ENCODE measurements at regions not wholly inside any gene's neighbourhood (a gene's known extent, or its start where the extent isn't known, plus 50 kb on each side); places are given as distances from the start of the nearest gene placed in this dataset.
A peak's percentile ranks its signal among the peaks of the same experiment; 100 is the strongest.

- peak overlapping the region; percentile 31; the same call in 1 of the 2 replicates for H2BK12ac ChIP-seq (ENCODE audit: low read depth, low read length)
- H3K14ac ChIP-seq (ENCODE audit: insufficient read length), result no peak overlapping the region
- no peak overlapping the region for H2AK5ac ChIP-seq (ENCODE audit: low read depth, low read length)
- WGBS, 2 experiments (ENCODE audit: extremely low coverage in 1 of 2, insufficient coverage in 1 of 2, insufficient read length in 1 of 2, insufficient replicate concordance in 2 of 2, low coverage in 1 of 2, low lambda C conversion rate in 2 of 2, missing lambda C conversion rate in 1 of 2), result 85% methylated on average over 5 of the region's 6 CpGs; no CpG with 5 or more reads in 1 of the 2 experiments
- H3K36me3 ChIP-seq (ENCODE audit: control insufficient read depth in 2 of 4, insufficient read depth in 4 of 4, low read length in 3 of 4), result no peaks in the 10 kb centered on the region
- H3K56ac ChIP-seq (replicated peaks; ENCODE audit: insufficient read length, low read depth, low read length), result no peak overlapping the region
- CTCF ChIA-PET (ENCODE audit: partially characterized antibody), result interaction anchor here (0.6 to 1.8 kb wide), 3 partner anchors 29 to 169 kb away, joined by 3 to 5 read pairs (median 4); no protein-coding TSS in a partner anchor
- H3K23ac ChIP-seq (ENCODE audit: insufficient read length), result no peak overlapping the region
- H3K79me1 ChIP-seq (ENCODE audit: low read depth, low read length), result no peaks in the 10 kb centered on the region
- no peak overlapping the region for H4K5ac ChIP-seq (ENCODE audit: insufficient read length, low read depth, low read length)
- peak overlapping the region; percentile 68 for H2AFZ ChIP-seq (ENCODE audit: low read length)
- H3K9ac ChIP-seq (replicated peaks in 1 of 4; ENCODE audit: extremely low read depth in 1 of 4, low read depth in 3 of 4, low read length in 3 of 4), result no peak overlapping the region
- H2BK20ac ChIP-seq (ENCODE audit: low read length), result peak overlapping the region; percentile 87; the same call in 1 of the 2 replicates
- H3K4me2 ChIP-seq (ENCODE audit: insufficient read depth in 1 of 2, low read depth in 2 of 2, low read length in 2 of 2), result no peak overlapping the region
- FAIRE-seq (no peak), DNase-seq (ENCODE audit: low read depth in 1 of 2, low spot score in 2 of 2) (no peak)
- H2BK120ac ChIP-seq (replicated peaks; ENCODE audit: low read depth, low read length), result no peak overlapping the region
- no peak overlapping the region for H4K8ac ChIP-seq (ENCODE audit: extremely low read depth, insufficient read depth, low read length)
- peak overlapping the region; percentile 12 for H4K91ac ChIP-seq (replicated peaks; ENCODE audit: insufficient read length, low read length)
- H3K79me2 ChIP-seq (ENCODE audit: control insufficient read depth in 1 of 2, insufficient read depth in 2 of 2, low read length in 2 of 2), result no peaks in the 10 kb centered on the region
- TF ChIP-seq RAD21 (IDR thresholded peaks at IDR 0.05 in 1 of 2, conservative IDR thresholded peaks at IDR 0.05 in 1 of 2; ENCODE audit: low read depth in 2 of 2, low read length in 2 of 2) (peak; percentile 19 to 20; a peak in 2 of 4 replicates), CTCF (IDR thresholded peaks at IDR 0.05; ENCODE audit: control extremely low read depth in 1 of 3, insufficient read depth in 1 of 3, low read depth in 1 of 3, low read length in 3 of 3) (peak in 1 of 3 experiments; percentile 2; a peak in 1 of 4 replicates), RXRA (IDR thresholded peaks at IDR 0.05; ENCODE audit: insufficient read depth, low read depth, low read length) (no peak)
- no peak overlapping the region for H3K27ac ChIP-seq (ENCODE audit: low read depth, low read length)
- H3K27me3 ChIP-seq (replicated peaks in 1 of 4; ENCODE audit: control insufficient read depth in 3 of 4, extremely low read depth in 1 of 4, insufficient read depth in 3 of 4, low read length in 3 of 4), result no peaks in the 10 kb centered on the region
- POLR2A ChIA-PET (ENCODE audit: partially characterized antibody), result no interaction called here
- peaks cover 0 to 3% (median 1%) of the 10 kb centered on the region in 4 experiments; a peak in 2 of 7 replicates for H3K4me1 ChIP-seq (replicated peaks in 1 of 4; ENCODE audit: control insufficient read depth in 3 of 4, insufficient read depth in 4 of 4, low read length in 3 of 4)
- no peak overlapping the region for H3K18ac ChIP-seq (ENCODE audit: extremely low read depth, low read length)
- H3K9me3 ChIP-seq (ENCODE audit: insufficient read depth in 2 of 2, low read depth in 1 of 2, low read length in 1 of 2), result peaks cover 5 to 8% of the 10 kb centered on the region in 2 experiments
- H3K4ac ChIP-seq (replicated peaks; ENCODE audit: insufficient read length, low read depth, low read length), result no peak overlapping the region
- H4K20me1 ChIP-seq (replicated peaks in 1 of 2; ENCODE audit: control insufficient read depth in 1 of 2, insufficient read depth in 2 of 2, low read length in 2 of 2), result no peaks in the 10 kb centered on the region
- no peak overlapping the region for H3K4me3 ChIP-seq (ENCODE audit: extremely low read depth in 1 of 4, insufficient read depth in 2 of 4, low read depth in 3 of 4, low read length in 4 of 4)
- 0 out of 2 replicates have a peak overlapping the region, but pooled peaks have one; percentile 19 for H2BK5ac ChIP-seq (ENCODE audit: low read depth, low read length)
- no peaks in the 10 kb centered on the region for H3K23me2 ChIP-seq (ENCODE audit: low read depth, low read length)
- H2BK15ac ChIP-seq (ENCODE audit: low read length), result no peak overlapping the region; the same call in 1 of the 2 replicates
Measured at GRCh38 chr2:172339371-172340010, 87.9 kb upstream of the ITGA6 start.
